GM18520 (cell line): ENCODE measurements at regions not wholly inside any gene's neighbourhood (a gene's known extent, or its start where the extent isn't known, plus 50 kb on each side); places are given as distances from the start of the nearest gene placed in this dataset.

Experiments used
- ATAC-seq: cut with Tn5 transposase; IDR thresholded peaks from one replicate; pipeline ENCODE4 v1.9.1; 2021; ENCODE audit not compliant: unreplicated experiment

DNA sequence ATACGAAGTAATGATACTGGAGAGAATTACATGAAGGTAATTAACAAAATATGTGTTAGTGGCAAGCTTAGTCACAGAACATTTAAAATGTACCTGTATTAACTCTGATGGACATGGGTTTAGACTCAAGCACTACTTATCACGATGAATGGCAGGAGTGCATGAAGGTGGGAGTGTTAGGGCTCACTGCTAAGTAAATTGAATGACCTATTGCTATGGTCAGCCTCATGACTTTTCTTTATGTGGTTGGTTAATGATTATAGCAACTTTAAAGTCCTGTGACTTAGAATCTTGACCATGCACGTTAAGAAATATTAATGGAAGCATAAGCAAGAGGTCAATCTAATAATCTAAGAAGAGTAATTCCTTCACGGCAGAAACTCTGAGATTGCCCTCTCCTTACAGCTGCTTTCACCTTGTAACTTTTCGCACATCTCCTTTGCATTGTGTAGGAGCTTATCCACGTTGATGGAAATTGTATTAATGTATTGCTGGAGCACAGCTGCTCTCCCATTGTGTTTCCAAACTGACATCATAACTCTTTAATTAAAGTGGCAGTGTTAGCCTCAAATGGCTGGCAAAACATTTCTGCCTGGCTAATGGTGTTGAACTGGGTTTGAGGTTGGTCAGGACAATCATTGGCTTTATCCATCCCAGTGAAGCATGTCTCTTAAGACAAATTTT lies 114.5 kb downstream of the RXFP2 start:
- ATAC-seq: no peak

DNA sequence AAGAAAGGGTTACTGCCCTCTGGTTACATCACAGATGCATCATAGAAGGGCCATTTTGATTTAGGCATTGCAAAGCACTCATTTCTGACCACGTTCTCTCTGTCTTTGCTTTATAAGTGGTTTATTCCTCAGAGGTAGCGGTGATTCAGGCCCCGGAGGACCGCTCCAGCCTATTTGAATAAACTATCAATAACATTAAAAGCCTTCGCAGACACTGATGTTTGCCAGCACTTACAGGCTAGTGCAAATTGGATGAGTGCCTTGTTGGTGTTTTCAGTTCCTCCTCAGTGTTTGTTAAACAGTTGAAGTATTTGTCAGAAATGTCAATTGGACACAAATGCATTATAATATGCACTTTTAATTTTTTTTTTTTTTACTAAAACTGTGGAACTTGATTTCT lies 120.2 kb downstream of the RXFP2 start:
- ATAC-seq: no peak

DNA sequence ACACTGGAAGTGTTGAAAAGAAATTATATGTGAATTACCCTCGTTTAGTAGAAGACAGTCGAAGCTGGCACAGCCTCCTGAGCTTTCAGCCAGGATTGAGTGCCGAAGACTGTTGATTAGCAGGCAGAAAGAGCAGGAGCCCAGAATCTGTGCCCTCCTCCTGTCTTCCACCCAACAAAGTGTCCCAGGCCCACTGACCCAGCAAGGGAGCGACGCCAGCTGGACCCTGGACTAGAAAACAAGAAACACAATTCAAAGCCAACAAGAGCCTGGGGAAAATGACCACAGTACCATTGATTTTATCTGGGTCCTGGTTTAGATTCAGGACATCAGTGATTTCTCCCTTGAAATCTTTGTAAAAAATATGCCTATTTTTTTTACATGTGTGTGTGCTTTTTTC lies 120.7 kb downstream of the RXFP2 start:
- no peak for ATAC-seq

GRCh38 chr13:31862828-31863227 lies 123.5 kb downstream of the RXFP2 start:
- no peak for ATAC-seq

- no peak for ATAC-seq
Observed at GRCh38 chr13:31864307-31864706, 125.0 kb downstream of the RXFP2 start.

DNA sequence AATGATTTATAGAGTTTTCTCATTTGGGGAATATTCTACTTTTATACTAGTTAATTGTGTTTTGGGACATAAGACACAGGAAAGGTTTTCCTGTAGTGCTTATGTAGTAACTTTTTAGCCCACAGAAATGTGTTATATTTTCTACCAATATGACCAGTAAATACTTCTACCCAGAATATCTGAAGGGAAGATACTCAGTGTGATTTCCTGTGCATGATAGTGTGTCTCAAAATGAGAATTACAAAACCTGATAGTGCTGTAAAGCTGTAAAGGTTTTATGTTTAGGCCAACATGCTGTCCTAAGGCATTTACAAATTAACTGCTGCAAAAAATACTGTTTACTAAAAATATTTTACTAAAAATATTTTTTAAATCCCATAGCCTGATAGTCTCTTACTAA lies 126.8 kb downstream of the RXFP2 start:
- ATAC-seq: no peak

DNA sequence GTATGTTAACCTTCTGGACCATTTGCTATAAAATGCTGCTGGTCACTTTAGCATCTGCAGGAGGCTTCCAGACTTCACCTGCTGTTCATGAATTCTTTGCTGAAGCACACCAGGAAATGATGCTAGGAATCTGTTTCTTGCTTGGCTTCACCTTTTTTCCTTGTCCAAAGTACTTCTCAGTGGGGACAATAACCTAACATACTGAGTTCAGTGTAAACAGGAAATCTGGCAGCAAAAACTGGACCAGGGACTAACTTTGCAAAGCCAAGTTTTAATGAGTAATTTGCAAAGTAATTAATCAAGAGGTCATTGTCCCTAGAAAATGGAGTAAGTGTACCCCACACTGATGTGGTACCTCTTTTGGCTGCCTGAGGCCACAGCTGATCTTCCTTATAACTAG lies 128.4 kb downstream of the RXFP2 start:
- no peak for ATAC-seq

DNA sequence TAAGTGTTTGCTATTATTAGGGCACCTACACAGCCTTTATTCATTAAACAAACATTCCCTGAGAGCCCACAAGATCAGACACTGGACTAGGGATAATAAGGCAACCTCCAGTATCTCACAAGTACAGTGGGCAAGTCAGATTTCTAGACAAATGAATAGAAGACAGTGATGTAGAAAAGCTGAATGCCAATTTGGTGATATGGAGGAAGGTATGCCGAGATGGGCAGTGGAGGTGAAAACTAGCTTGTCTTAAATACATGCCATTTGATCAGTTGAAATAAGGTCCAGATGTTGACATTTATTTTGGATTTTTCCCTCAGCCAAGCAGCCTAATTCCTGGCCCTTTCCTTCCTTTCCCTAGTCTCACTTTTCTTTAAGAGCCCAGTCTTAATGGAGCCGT lies 130.3 kb downstream of the RXFP2 start:
- ATAC-seq: no peak

DNA sequence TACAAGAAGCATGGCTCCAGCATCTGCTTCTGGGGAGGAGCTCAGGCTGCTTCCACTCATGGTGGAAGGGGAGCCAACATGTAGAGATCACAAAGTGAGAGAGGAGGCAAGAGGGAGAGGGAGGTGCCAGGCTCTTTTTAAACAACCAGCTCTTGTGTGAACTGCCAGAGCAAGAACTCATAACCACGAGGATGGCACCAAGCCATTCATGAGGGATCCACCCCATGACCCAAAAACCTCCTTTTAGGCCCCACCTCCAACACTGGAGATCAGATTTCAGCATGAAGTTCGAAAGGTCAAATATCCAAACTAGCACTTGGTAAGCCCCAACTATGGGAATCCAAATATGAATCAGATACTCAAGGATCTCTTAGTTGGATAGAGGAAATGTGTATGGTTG lies 131.2 kb downstream of the RXFP2 start:
- ATAC-seq: no peak

- ATAC-seq: no peak
Observed at GRCh38 chr13:31873145-31873544, 133.8 kb downstream of the RXFP2 start.

GRCh38 chr13:31875134-31875533 lies 135.8 kb downstream of the RXFP2 start:
- no peak for ATAC-seq

DNA sequence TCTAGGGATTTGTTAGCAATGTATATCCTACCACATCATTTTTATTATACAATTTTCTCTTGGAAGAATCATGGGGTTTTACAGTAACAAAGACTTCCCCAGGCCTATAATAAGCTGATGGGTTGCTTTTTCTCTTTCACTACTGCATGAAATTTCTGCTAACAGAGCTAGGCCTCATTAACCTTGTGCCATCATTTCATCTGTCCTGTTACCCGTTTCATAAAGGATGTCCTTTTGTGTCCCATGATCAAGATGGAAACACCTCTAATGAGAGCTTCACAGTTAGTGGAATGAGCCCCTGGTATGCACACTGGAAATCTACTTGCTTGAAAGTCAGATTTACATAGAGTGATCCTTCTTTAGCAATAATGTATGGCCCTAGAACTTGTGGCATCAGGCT lies 138.7 kb downstream of the RXFP2 start:
- ATAC-seq: no peak

- ATAC-seq: no peak
Observed at GRCh38 chr13:31878495-31878894, 139.2 kb downstream of the RXFP2 start.

- no peak for ATAC-seq
Observed at GRCh38 chr13:31878955-31879354, 139.6 kb downstream of the RXFP2 start.

GRCh38 chr13:31880851-31881494 lies 141.6 kb downstream of the RXFP2 start:
- ATAC-seq: no peak

- ATAC-seq: no peak
Observed at GRCh38 chr13:31881495-31881882, 142.2 kb downstream of the RXFP2 start.

DNA sequence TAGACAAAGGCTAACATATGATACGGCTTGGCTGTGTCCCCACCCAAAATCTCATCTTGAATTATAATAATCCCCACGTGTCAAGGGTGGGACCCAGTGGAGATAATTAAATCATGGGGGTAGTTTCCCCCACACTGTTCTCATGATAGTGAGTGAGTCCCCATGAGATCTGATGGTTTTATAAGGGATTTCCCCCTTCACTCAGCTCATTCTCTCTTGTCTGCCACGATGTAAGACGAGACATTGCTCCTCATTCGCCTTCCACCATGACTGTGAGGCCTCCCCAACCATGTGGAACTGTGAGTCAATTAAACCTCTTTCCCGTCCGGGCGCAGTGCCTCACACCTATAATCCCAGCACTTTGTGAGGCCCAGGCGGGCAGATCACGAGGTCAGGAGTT lies 143.5 kb downstream of the RXFP2 start:
- no peak for ATAC-seq

DNA sequence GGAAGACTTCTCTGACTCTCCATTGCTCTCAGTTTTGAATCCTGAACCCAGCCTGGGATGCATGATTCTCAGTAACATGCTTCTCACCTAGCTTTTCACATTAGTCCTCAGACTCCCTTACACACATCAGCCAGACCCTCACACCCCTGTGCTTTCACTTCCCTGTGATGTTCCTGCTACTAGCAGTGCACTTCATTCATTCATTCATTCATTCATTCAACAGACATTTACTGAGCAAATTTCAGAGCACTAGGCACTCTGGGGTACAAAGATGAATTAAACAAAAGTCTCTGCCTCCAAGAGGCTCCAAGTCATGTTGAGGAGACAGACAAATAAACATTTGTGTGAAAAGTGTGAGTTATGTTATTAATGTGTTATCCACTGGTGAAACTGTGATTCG lies 145.2 kb downstream of the RXFP2 start:
- no peak for ATAC-seq

DNA sequence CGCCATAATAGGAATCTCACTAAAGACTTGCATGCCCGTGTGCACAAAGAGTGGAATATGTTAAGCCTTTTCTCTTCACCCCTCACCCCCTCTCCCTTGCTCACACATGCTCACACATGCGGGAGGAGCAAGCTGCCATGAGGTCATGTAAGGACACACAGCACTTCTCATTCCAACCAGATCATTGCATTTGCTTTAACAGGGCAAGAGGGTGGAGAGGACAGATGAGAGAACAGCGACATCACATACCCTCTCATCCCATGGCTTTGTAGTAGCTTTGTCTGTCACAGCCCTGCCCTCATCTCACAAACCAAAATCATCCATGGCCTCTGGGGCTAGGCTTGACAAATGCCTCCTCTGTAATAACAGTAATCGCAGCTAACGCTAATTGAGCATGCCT lies 145.6 kb upstream of the FRY start:
- ATAC-seq: no peak

- no peak for ATAC-seq
Observed at GRCh38 chr13:31887286-31887685, 144.3 kb upstream of the FRY start.

- no peak for ATAC-seq
Observed at GRCh38 chr13:31890946-31891345, 140.6 kb upstream of the FRY start.

DNA sequence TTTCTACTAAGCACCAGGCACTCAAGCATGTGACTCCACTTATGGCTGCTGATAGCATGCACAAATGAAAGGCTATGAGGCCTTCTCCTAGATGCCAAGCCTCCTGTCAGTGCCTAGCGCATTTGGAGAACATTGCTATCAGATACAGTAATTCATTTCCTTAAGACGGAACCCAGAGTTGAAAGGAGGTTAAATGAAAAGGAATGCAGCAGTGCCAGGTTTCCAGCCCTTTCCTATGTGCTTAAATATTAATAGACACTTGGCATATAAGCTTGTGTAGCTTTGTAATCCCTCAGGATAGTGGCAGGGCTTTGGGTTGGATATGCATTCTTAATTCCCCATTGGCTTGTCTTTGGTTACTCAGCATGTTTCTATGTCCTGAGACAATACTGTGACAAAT lies 140.1 kb upstream of the FRY start:
- no peak for ATAC-seq

GRCh38 chr13:31894931-31895330 lies 136.6 kb upstream of the FRY start:
- no peak for ATAC-seq
